ENCODE measurements at regions not wholly inside any gene's neighbourhood (a gene's known extent, or its start where the extent isn't known, plus 50 kb on each side); places are given as distances from the start of the nearest gene placed in this dataset.

DNA sequence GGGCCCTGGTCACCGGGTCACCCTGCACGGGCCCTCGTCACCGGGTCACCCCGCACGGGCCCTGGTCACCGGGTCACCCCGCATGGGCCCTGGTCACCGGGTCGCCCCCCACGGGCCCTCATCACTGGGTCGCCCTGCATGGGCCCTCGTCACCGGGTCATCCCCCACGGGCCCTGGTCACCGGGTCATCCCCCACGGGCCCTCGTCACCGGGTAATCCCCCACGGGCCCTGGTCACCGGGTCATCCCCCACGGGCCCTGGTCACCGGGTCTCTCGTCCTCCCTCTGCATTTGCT lies 77.6 kb downstream of the RIPK4 start:
- no peak overlapping the region for H3K4me3 Mint-ChIP-seq
- no peaks in the 10 kb centered on the region for H3K4me1 Mint-ChIP-seq
- H3K9me3 Mint-ChIP-seq = peaks cover 7% of the 10 kb centered on the region
- peaks cover 40% of the 10 kb centered on the region for H3K27me3 Mint-ChIP-seq
- H3K27ac Mint-ChIP-seq = no peak overlapping the region
- ATAC-seq = peak; percentile 53
- no peaks in the 10 kb centered on the region for H3K36me3 Mint-ChIP-seq

DNA sequence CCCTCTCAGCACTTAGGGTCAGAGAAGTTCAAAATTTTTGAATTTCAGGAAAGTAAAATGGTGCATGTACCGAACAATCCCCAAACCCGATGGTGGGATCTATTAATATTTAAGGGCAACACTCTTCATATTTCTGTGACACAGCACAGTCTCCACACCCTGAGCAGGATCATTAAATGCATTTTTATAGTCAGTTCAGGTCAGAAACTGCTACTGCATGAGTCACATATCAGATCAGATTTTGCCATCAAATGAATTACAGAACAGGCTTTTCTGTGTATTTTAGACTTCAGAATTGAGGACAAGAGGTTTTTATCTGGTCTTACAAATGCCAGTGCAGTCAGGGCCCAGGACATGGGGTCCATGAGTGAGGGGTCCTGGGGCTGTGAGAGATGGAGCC lies 79.2 kb downstream of the RIPK4 start:
- H3K27me3 Mint-ChIP-seq = peaks cover 38% of the 10 kb centered on the region
- H3K27ac Mint-ChIP-seq = no peak overlapping the region
- ATAC-seq = no peak
- H3K36me3 Mint-ChIP-seq = no peaks in the 10 kb centered on the region
- H3K4me3 Mint-ChIP-seq = no peak overlapping the region
- no peaks in the 10 kb centered on the region for H3K9me3 Mint-ChIP-seq
- H3K4me1 Mint-ChIP-seq = no peaks in the 10 kb centered on the region

DNA sequence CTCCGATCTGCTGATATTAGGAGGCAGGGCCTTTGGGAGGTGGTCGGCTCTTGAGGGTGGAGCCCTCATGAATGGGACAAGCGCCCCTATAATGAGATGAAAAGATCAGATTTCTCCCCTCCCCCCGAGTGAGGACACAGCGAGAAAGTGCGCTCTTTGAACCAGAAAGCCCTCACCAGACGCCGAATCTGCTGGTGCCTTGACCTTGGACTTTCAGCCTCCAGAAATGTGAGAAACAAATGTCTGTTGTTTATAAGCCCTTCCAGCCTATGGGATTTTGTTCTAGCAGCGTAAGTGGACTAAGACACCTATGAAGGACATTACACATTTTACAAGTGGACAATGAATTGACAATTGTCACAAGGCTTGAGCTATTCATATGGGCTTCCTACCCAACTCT lies 80.2 kb downstream of the RIPK4 start:
- H3K4me3 Mint-ChIP-seq = no peak overlapping the region

DNA sequence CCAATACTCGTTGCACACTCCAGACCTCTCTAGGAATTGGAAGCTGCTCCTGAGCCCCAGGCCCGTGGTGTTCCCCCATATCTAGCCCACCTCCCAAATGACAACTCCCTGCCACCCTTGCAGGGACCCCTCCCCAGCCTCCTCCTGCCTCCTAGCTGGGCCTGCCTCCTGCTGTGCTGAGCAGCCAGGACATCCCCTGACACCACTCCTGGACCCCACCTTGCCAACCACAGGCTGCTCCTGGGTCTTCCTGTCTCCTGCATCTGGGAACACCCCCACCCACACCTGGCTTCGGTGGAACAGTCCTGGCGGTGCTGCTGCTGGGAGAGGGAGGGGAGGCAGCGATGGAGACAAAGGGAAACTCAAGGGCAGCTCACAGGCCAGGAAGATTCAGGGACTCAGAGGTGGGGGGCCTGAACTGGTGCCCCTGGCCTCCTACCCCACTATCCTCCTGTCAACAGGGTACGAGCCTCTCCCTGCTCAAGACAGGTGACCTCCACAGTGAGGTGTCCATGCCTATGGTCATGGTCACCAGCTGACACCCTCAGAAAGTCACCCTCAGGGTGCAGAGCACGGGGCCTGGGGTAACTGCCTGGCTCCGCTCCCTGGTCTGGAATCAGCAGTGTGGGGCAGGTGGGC lies 81.2 kb downstream of the RIPK4 start:
- Mint-ChIP-seq H3K4me1 (no peaks in the 10 kb centered on the region), H3K36me3 (no peaks in the 10 kb centered on the region), H3K27ac (no peak overlapping the region), H3K9me3 (no peaks in the 10 kb centered on the region), H3K4me3 (no peak overlapping the region), H3K27me3 (peaks cover 51% of the 10 kb centered on the region)
- ATAC-seq = no peak

More for the DNA sequence above, 80.2 kb downstream of the RIPK4 start:
- Mint-ChIP-seq H3K27me3 (peaks cover 40% of the 10 kb centered on the region), H3K4me1 (no peaks in the 10 kb centered on the region), H3K27ac (no peak overlapping the region), H3K36me3 (no peaks in the 10 kb centered on the region), H3K9me3 (no peaks in the 10 kb centered on the region)
- no peak for ATAC-seq

DNA sequence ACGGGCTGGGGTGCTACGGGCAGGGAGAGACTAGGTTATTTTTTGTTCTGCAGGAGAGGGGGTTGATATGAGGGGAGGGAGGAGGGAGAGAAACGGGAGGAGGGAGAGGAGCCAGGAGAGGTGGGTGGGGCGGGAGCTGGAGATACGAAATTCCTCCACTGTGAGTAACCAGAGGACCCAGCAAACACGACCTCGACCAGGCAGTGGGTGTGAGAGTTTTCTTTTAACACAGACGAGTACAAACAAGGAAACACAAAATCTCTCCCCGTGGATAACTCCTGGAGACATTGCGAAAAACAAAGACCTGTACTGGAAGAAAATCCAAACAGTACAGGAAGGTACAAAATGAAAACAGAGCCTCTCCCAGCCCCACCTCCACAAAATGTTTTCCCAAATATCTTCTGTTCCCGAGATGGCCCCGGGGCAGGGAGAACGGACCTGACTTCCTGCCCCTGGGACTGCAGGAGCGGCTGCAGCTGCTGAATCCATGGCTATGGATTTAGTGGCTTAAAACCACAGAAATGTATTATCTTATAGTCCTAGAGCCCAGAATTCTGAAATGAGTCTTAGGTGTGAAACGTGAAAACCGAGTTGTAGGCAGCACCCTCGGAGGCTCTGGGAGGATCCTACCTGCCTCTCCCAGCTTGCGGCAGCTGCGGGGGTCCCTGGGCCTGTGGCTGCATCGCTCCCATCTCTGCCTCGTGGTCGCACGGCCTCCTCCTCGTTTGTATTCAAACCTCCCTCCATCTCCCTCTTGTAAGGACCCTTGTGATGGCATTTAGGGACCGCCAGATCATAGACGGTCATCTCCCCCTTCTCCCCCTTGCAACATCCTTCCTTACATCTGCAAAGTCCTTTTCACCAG lies 82.2 kb downstream of the RIPK4 start:
- Mint-ChIP-seq H3K4me1 (no peaks in the 10 kb centered on the region), H3K4me3 (no peak overlapping the region), H3K27ac (no peak overlapping the region), H3K36me3 (no peaks in the 10 kb centered on the region), H3K27me3 (peaks cover 59% of the 10 kb centered on the region), H3K9me3 (no peaks in the 10 kb centered on the region)
- no peak for ATAC-seq

DNA sequence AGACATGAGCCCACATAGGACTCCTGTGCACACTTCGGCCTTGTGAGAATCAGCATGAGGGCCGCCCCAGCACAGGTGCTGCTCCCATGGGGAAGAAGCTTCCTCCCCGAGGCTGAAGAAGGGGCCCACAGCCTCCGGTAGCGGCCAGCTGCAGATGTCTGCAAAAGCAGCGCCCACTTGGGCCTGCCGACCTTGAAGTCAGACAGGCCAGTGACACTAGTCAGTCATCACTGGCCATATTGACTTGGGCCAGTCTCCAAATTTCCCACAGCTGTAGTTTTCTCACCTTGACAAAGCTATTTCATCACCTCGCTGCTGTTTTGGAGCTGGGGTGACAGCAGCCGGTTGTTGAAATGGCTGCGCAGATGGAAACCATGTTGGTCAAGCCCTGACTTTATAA lies 83.0 kb downstream of the RIPK4 start:
- no peaks in the 10 kb centered on the region for H3K9me3 Mint-ChIP-seq
- no peaks in the 10 kb centered on the region for H3K4me1 Mint-ChIP-seq
- peaks cover 67% of the 10 kb centered on the region for H3K27me3 Mint-ChIP-seq
- H3K36me3 Mint-ChIP-seq = no peaks in the 10 kb centered on the region
- ATAC-seq = no peak
- no peak overlapping the region for H3K4me3 Mint-ChIP-seq
- H3K27ac Mint-ChIP-seq = no peak overlapping the region

DNA sequence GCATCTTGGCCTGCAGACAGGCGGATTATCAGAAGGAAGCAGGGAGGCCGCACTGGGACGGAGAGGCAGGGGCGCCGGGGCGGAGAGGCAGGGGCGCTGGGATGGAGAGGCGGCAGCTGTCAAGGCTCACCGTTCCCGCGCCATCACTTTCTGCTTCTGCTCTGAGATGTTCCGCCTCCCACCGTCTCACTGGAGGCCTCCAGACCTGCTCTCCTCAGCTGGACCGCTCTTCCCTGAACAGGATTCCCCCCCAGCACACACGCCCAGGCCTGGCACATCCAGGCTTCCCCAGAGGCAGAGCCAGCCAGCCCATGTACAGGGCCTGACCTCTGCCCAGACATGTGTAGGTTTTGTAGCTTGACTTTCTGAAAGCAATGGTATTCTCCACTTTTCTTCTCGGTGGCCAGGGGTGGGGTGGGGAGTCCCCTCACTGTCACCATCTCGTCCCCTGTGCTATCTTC lies 84.1 kb downstream of the RIPK4 start:
- Mint-ChIP-seq H3K36me3 (no peaks in the 10 kb centered on the region), H3K4me3 (no peak overlapping the region), H3K4me1 (no peaks in the 10 kb centered on the region), H3K27ac (no peak overlapping the region), H3K9me3 (no peaks in the 10 kb centered on the region), H3K27me3 (peaks cover 71% of the 10 kb centered on the region)
- ATAC-seq = no peak

DNA sequence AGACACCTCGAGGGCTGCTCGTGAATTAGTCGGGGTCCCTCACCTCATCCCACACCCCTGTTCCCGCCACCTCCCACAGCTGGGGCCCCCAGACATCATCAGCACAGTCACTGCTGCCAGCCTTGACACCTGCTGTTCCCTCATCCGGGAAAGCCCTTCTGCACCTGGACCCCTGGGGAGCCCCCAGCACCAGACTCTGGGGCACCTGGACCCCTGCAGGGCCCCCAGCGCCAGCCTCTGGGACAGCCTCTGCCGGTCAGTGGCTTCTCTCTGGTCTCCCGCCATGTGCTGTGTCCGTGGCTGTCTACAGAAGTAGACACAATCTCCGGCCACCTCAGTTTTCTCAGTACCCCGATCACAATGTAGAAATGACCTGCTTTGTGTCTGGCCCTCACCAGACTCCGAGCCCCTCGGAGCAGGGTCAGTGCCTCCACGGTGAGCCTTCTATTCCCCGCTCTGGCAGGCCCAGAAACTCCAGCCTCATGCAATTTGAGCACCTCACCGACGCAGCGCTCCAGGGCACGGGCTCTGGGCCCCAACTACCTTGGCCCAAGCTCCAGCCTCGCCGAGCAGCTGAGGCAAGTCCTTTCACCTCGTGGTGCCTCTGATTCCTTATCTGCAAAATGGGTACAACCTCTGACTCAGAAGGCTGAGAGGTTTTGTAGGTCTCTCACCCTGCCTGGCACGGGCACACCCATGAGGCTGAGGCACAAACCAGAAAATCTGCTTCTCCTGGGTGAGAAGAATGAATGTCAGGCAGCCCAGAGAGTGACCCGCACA lies 84.7 kb downstream of the RIPK4 start:
- Mint-ChIP-seq H3K4me3 (no peak overlapping the region), H3K4me1 (no peaks in the 10 kb centered on the region), H3K36me3 (no peaks in the 10 kb centered on the region), H3K27ac (no peak overlapping the region), H3K9me3 (no peaks in the 10 kb centered on the region), H3K27me3 (peaks cover 77% of the 10 kb centered on the region)
- no peak for ATAC-seq

DNA sequence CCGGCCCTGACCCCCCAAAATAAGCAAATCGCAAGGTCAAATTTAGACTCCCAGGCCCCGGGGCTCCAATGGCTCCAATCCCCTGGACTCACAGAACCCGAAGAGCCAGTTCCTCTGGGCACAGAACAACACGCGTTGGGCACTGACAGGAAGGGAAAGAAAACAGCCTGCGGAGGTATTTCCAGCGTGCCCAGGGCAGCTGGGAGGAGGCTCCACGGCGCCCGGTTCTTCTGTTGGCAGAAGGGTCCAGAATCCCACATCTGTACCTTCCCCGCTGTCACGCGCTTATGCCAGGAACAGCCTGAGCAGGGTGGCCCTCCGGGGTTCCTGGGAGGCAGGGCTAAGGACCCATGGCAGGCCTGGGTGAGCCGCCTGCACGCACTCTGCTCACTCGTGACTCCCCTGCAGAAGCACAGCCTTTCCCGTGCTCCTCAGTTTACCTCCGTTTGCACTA lies 85.5 kb downstream of the RIPK4 start:
- no peak for ATAC-seq

DNA sequence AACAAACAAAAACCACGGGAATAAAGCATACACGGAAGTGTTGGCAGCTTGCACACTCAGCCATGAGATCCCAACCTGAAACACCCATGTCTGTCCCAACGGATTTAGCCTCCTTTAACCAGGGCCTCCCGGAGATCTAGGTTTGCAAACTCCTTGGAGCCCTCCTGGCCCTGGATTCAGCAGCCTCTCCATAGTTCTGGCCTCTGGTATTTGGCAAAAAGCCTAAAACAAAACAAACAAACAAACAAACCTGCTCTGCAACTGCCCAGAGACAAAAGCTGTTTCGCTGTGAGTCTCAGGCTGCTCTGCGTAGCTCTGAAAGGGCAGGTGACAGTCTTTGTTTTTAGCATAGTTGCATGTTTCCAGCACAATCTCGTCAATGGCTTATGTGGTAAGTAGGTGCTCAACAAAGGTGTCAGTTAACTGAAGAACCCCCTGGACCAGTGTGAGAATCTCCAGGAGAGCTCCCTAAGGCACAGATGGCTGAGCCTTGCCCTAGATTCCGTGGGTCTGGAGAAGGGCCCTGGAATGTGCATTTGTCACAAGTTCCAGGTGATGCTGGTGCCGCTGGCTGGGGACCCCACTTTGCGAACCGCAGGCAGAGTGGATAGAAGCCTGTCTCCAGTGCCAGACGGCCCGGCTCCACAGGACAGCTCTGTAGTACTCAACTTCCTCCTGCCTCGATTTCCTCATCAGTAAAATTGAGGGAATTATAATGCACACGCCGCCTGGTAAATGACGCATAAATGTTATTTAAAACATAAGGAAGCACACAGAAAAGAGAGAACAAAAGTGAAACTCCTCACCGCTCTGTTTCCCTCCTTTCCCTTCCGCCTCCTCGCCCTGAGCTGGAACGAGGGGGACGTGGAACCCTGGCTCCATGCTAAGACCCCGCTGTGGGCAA lies 86.2 kb downstream of the RIPK4 start:
- ATAC-seq = no peak
- H3K4me3 Mint-ChIP-seq = no peak overlapping the region
- H3K36me3 Mint-ChIP-seq = no peaks in the 10 kb centered on the region
- peaks cover 74% of the 10 kb centered on the region for H3K27me3 Mint-ChIP-seq
- no peaks in the 10 kb centered on the region for H3K4me1 Mint-ChIP-seq
- no peaks in the 10 kb centered on the region for H3K9me3 Mint-ChIP-seq
- no peak overlapping the region for H3K27ac Mint-ChIP-seq

More for the DNA sequence above, 85.5 kb downstream of the RIPK4 start:
- H3K27ac Mint-ChIP-seq = no peak overlapping the region
- no peaks in the 10 kb centered on the region for H3K36me3 Mint-ChIP-seq
- H3K4me1 Mint-ChIP-seq = no peaks in the 10 kb centered on the region
- H3K9me3 Mint-ChIP-seq = no peaks in the 10 kb centered on the region
- H3K27me3 Mint-ChIP-seq = peaks cover 78% of the 10 kb centered on the region
- H3K4me3 Mint-ChIP-seq = no peak overlapping the region

DNA sequence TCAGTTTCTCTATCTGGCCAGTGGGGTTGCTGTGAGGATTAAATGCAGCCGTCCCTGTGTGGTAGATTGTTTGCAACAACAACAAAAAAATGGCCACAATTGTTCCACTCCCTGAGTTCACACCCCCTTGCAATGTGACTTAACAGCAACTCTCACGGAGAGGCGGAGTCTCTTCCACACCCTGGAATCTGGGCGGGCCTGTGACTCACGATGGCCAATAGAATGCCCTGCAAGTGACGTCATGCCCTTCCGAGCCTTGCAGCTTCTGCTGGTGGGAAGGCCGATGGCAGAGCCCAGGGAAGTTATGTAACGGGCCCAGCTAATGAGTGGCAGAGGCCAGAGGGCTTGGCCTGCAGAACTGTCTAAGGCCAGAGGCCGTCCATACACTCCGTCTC lies 87.9 kb downstream of the RIPK4 start:
- Mint-ChIP-seq H3K9me3 (no peaks in the 10 kb centered on the region), H3K4me3 (no peak overlapping the region), H3K27ac (no peak overlapping the region), H3K36me3 (no peaks in the 10 kb centered on the region), H3K4me1 (no peaks in the 10 kb centered on the region), H3K27me3 (peaks cover 57% of the 10 kb centered on the region)
- ATAC-seq = no peak

DNA sequence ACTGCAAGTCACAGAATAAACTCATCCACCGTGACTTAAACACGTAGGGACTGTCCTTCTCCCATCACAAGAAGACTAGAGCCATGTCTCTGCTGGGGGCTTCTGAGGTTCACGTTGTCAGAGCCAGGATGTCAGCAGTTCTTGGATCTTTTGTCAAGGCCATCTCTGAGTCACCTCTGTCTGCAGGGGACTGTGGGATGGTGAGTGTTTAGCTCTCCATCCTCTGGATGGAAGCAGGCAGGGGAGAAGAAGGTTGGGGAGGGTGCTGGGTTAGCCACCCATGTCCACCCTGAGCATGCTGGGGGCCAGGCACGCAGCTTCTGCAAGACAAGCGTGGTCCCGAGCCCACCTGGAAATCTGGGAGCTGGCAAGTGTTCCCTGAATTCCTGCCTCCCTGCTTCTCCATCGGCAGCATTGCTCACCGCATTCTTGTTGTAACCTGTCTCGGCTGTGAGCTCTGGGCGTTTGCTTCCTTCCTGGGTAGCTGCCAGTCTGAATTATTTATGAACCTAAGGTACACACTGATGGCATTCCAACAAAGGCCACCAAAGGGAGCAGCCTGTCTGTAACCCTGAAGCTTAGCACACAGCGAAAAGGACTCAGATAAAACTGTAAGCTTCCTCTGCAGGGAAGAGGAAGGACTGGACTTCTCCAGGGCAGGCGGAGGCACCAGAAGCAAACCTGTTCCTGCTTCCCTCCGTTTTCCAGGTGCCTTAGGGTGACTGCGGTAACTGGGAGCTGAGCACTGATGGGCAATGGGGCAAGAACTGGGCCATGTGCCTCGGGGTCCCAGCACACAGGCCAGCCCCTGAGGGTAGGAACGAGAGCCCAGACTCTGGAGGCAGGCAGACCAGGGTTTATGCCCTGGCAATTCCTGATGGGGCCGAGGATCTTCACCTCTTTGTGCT lies 88.6 kb downstream of the RIPK4 start:
- H3K36me3 Mint-ChIP-seq = no peaks in the 10 kb centered on the region
- no peak overlapping the region for H3K27ac Mint-ChIP-seq

DNA sequence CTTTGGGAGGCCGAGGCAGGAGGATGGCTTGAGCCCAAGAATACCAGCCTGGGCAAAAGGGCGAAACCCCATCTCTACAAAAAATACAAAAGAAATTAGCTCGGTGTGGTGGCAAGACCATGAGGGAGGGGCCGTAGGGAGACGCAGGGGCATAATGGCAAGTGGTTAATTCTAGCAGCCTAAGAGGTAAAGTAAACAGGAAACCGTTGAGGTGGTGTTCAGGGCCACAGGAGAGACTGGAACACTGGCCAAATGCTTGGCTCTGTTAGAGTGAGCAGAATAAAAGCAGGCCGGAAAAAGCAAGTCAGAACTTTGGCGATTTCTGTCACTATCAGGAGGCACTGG lies 89.2 kb downstream of the RIPK4 start:
- Mint-ChIP-seq H3K4me1 (no peaks in the 10 kb centered on the region), H3K9me3 (no peaks in the 10 kb centered on the region), H3K27ac (no peak overlapping the region), H3K36me3 (no peaks in the 10 kb centered on the region), H3K4me3 (no peak overlapping the region), H3K27me3 (peaks cover 48% of the 10 kb centered on the region)
- no peak for ATAC-seq

More for the DNA sequence above, 88.6 kb downstream of the RIPK4 start:
- no peaks in the 10 kb centered on the region for H3K4me1 Mint-ChIP-seq
- no peak for ATAC-seq
- peaks cover 54% of the 10 kb centered on the region for H3K27me3 Mint-ChIP-seq
- H3K9me3 Mint-ChIP-seq = no peaks in the 10 kb centered on the region
- H3K4me3 Mint-ChIP-seq = no peak overlapping the region

DNA sequence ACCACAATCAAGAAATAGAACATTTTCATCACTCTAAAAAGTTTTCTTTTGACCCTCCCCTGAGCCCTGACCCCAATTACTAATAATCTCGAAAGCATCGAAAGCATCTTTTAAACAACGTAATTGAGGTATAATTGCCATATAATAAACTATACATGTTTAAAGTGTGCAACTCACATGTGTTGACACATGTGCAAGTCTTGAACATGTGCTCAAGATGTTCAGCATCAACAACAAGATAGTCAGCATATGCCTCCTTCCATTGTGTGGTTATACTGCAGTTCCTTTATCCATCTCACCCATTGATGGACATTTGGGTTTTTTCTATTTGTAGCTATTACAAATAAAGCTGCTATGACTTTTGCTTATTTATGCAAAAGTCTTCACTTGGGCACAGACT lies 90.7 kb downstream of the RIPK4 start:
- Mint-ChIP-seq H3K4me3 (no peak overlapping the region), H3K9me3 (no peaks in the 10 kb centered on the region), H3K27me3 (peaks cover 41% of the 10 kb centered on the region), H3K4me1 (no peaks in the 10 kb centered on the region), H3K36me3 (no peaks in the 10 kb centered on the region), H3K27ac (no peak overlapping the region)
- ATAC-seq = no peak

Data from stimulated activated memory B cell treated with anti-CD40 and anti-IgM and Interleukin-4, amounts not matched to agents 10 μg/mL and 1 μg/mL and 100 μg/mL, for 72 hours (primary cell).